Liver (tissue), 7 donors: ENCODE measurements at regions not wholly inside any gene's neighbourhood (a gene's known extent, or its start where the extent isn't known, plus 50 kb on each side); places are given as distances from the start of the nearest gene placed in this dataset.

ENCODE experiments used
- DNase-seq: peaks from one replicate; pipeline ENCODE4 v3.0.0-alpha.2; 2017; ENCODE audit warnings: low spot score
- H3K27ac ChIP-seq, 2 donors: one replicate each; pipeline ENCODE4 v1.7.0; 2013; ENCODE audit warnings: inconsistent platforms in 2 of 2, low read length in 2 of 2, control low read depth in 1 of 2, low read depth in 1 of 2, mild to moderate bottlenecking in 1 of 2
- H3K27me3 ChIP-seq, 4 donors: one replicate each; pipeline versions ENCODE4 v1.6.1 to v1.7.0; 2013; ENCODE audit warnings: low read length in 3 of 4, inconsistent platforms in 1 of 4, mild to moderate bottlenecking in 1 of 4, moderate library complexity in 1 of 4; ENCODE audit not compliant: control insufficient read depth in 4 of 4, insufficient read depth in 4 of 4
- H3K36me3 ChIP-seq, 4 donors: one replicate each; pipeline versions ENCODE4 v1.6.1 to v1.7.0; 2013; ENCODE audit warnings: low read length in 3 of 4, mild to moderate bottlenecking in 3 of 4, low read depth in 1 of 4, moderate library complexity in 1 of 4; ENCODE audit not compliant: control insufficient read depth in 4 of 4, insufficient read depth in 3 of 4
- H3K4me1 ChIP-seq, 4 donors: one replicate each; pipeline versions ENCODE4 v1.6.1 to v1.7.0; 2013; ENCODE audit warnings: low read length in 3 of 4, mild to moderate bottlenecking in 3 of 4, moderate library complexity in 1 of 4; ENCODE audit not compliant: control insufficient read depth in 4 of 4, insufficient read depth in 4 of 4
- H3K4me3 ChIP-seq, 3 donors: one replicate each; pipeline versions ENCODE4 v1.6.1 to v1.7.0; 2013; ENCODE audit warnings: low read length in 3 of 3, control low read depth in 1 of 3, low read depth in 1 of 3, mild to moderate bottlenecking in 1 of 3
- H3K9ac ChIP-seq, 2 donors: one replicate each; pipeline ENCODE4 v1.7.0; 2013; ENCODE audit warnings: low read length in 2 of 2, mild to moderate bottlenecking in 2 of 2, moderate library complexity in 2 of 2, control low read depth in 1 of 2, low read depth in 1 of 2
- H3K9me3 ChIP-seq, 4 donors: one replicate each; pipeline versions ENCODE4 v1.6.1 to v1.7.0; 2013; ENCODE audit warnings: low read length in 3 of 4; ENCODE audit not compliant: control insufficient read depth in 4 of 4
- FOXA1 ChIP-seq: IDR thresholded peaks from 2 replicates; pipeline ENCODE4 v1.6.1; 2016; ENCODE audit warnings: antibody characterized with exemption
- FOXA2 ChIP-seq: IDR thresholded peaks from 2 replicates; pipeline ENCODE4 v1.6.1; 2016; ENCODE audit warnings: antibody characterized with exemption
- HNF4A ChIP-seq, 2 donors: conservative IDR thresholded peaks; 2 replicates each; pipeline ENCODE4 v1.6.1; 2016; ENCODE audit warnings: antibody characterized with exemption in 2 of 2, mild to moderate bottlenecking in 2 of 2
- JUND ChIP-seq, 2 donors: IDR thresholded peaks; 2 replicates each; pipeline ENCODE4 v1.6.1; 2016; ENCODE audit warnings: antibody characterized with exemption in 2 of 2
- MAX ChIP-seq: IDR thresholded peaks from 2 replicates; pipeline ENCODE4 v1.6.1; 2016; ENCODE audit warnings: antibody characterized with exemption
- NR2F2 ChIP-seq: IDR thresholded peaks from 2 replicates; pipeline ENCODE4 v1.6.1; 2016; ENCODE audit warnings: antibody characterized with exemption
- RAD21 ChIP-seq, 2 donors: IDR thresholded peaks; 2 replicates each; pipeline ENCODE4 v1.6.1; 2016; ENCODE audit warnings: antibody characterized with exemption in 2 of 2, mild to moderate bottlenecking in 2 of 2
- REST ChIP-seq: IDR thresholded peaks from 2 replicates; pipeline ENCODE4 v1.6.1; 2016; ENCODE audit warnings: antibody characterized with exemption, mild to moderate bottlenecking
- SP1 ChIP-seq: IDR thresholded peaks from 2 replicates; pipeline ENCODE4 v1.6.1; 2018; ENCODE audit warnings: antibody characterized with exemption, mild to moderate bottlenecking
- TAF1 ChIP-seq: conservative IDR thresholded peaks from 2 replicates; pipeline ENCODE4 v1.6.1; 2016; ENCODE audit warnings: antibody characterized with exemption, mild to moderate bottlenecking
- YY1 ChIP-seq: IDR thresholded peaks from 2 replicates; pipeline ENCODE4 v1.6.1; 2016; ENCODE audit warnings: antibody characterized with exemption, mild to moderate bottlenecking
- WGBS: extraction: QIAGEN DNeasy Blood & Tissue Kit; methylation state at CpG from one replicate; pipeline ENCODE4 v1.1.7; 2013; 5-methylcytosine and 5-hydroxymethylcytosine counted together
- TF ChIP-seq, protein P1 (sequence below): IDR thresholded peaks from 2 replicates; pipeline ENCODE4 v1.6.1; 2016; ENCODE audit warnings: antibody characterized with exemption
- TF ChIP-seq, protein P2 (sequence below): IDR thresholded peaks from 2 replicates; pipeline ENCODE4 v1.6.1; 2016; ENCODE audit warnings: antibody characterized with exemption
- donor health status: healthy.
- donor health status: healthy.
- donor health status: healthy.
- donor health status: healthy.

DNA sequence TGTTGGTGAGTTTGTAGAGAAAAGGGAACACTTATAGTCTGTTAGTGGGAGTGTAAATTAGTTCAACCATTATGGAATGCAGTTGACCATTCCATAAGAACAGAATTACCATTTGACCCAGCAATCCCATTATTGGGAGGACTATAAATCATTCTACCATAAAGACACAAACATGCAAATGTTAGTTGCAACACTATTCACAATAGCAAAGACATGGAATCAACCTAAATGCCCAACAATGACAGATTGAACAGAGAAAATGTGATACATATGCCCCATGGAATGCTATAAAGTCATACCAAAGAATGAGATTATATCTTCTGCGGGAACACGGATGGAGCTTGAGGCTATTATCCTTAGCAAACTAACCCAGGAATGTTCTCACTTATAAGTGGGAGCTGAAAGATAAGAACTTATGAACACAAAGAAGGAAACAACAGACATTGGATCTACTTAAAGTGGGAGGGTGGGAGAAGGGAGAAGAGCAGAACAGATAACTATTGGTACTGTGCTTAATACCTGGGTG, 1819.2 kb upstream of the ADGRL3 start:
- Histone ChIP-seq H3K36me3 (no peaks in the 10 kb centered on the region), H3K4me1 (no peaks in the 10 kb centered on the region), H3K4me3 (no peak overlapping the region), H3K27me3 (no peaks in the 10 kb centered on the region), H3K27ac (no peak overlapping the region), H3K9me3 (peaks cover 0 to 5% (median under 1%) of the 10 kb centered on the region in 4 donors), H3K9ac (no peak overlapping the region)
- DNase-seq, result no peak
- no peak for TF ChIP-seq FOXA1
- no peak for TF ChIP-seq JUND (IDR thresholded peaks at IDR 0.05)
- TF ChIP-seq SP1, result no peak
- no peak for TF ChIP-seq MAX
- TF ChIP-seq, protein P1, sequence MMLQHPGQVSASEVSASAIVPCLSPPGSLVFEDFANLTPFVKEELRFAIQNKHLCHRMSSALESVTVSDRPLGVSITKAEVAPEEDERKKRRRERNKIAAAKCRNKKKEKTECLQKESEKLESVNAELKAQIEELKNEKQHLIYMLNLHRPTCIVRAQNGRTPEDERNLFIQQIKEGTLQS, result no peak
- TF ChIP-seq YY1, result no peak
- TF ChIP-seq NR2F2, result no peak
- TF ChIP-seq, protein P2, sequence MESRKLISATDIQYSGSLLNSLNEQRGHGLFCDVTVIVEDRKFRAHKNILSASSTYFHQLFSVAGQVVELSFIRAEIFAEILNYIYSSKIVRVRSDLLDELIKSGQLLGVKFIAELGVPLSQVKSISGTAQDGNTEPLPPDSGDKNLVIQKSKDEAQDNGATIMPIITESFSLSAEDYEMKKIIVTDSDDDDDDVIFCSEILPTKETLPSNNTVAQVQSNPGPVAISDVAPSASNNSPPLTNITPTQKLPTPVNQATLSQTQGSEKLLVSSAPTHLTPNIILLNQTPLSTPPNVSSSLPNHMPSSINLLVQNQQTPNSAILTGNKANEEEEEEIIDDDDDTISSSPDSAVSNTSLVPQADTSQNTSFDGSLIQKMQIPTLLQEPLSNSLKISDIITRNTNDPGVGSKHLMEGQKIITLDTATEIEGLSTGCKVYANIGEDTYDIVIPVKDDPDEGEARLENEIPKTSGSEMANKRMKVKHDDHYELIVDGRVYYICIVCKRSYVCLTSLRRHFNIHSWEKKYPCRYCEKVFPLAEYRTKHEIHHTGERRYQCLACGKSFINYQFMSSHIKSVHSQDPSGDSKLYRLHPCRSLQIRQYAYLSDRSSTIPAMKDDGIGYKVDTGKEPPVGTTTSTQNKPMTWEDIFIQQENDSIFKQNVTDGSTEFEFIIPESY, result no peak
- no peak for TF ChIP-seq FOXA2
- 83% methylated on average over 2 of the region's 2 CpGs for WGBS

GRCh38 chr4:59381591-59381990, 1818.5 kb upstream of the ADGRL3 start:
- Histone ChIP-seq H3K4me1 (no peaks in the 10 kb centered on the region), H3K36me3 (no peaks in the 10 kb centered on the region), H3K9me3 (peaks cover 0 to 5% (median under 1%) of the 10 kb centered on the region in 4 donors), H3K4me3 (no peak overlapping the region), H3K27me3 (no peaks in the 10 kb centered on the region), H3K27ac (no peak overlapping the region), H3K9ac (no peak overlapping the region)
- WGBS, result 79% methylated on average over 2 of the region's 2 CpGs
- TF ChIP-seq, protein P1, result no peak
- TF ChIP-seq SP1 (no peak), HNF4A (conservative IDR thresholded peaks at IDR 0.05) (no peak), NR2F2 (no peak), TAF1 (no peak), YY1 (no peak), RAD21 (IDR thresholded peaks at IDR 0.05) (no peak), REST (no peak)
- no peak for DNase-seq
